GM19324 (cell line): ENCODE measurements at regions not wholly inside any gene's neighbourhood (a gene's known extent, or its start where the extent isn't known, plus 50 kb on each side); places are given as distances from the start of the nearest gene placed in this dataset.

Source experiments
- ATAC-seq: cut with Tn5 transposase; IDR thresholded peaks from one replicate; pipeline ENCODE4 v1.9.1; 2021; ENCODE audit warnings: mild to moderate bottlenecking, moderate library complexity; ENCODE audit not compliant: unreplicated experiment, low FRiP score

- ATAC-seq: no peak
Observed at GRCh38 chr20:39333211-39333610, 371.1 kb downstream of the DHX35 start.

GRCh38 chr20:39328347-39328746, 366.2 kb downstream of the DHX35 start:
- ATAC-seq: no peak

DNA sequence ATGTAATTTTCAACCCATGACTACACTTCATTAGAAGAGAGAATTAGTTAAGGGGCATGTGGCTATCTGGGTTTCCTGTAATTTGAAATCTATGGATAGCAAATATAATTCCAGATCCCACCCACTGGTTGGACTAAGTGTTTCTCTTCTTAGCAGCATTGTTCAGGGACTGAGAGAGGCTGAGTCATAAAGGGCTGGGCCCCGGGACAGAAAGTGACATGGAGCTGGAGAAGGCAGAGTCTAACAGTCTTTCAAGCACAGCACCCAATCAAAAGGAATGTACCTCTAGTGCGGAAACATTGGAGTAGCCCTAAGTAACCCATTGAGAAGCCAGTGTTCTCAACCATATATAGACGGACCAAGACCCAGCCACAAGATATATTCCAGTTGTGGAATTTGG, 363.9 kb downstream of the DHX35 start:
- no peak for ATAC-seq

- ATAC-seq: no peak
Observed at GRCh38 chr20:39318911-39319310, 356.8 kb downstream of the DHX35 start.

DNA sequence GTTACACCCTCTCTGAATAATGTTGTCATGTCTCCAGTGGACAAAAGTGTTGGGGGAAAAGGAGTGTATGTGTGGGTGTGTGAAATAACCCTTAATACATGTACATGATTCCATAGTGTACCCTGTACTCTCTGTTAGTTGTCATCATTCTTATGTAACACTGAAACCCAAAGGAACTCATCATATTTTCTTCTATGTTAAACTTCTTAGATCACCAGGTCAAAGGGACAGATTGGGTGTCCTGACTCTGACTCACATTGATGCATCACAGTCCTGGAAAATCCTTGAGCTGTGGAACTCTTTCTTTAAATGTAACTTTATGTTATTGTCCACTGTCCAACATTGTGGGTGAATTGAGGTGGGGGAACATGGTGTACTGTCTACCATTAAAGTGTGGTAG, 350.5 kb downstream of the DHX35 start:
- no peak for ATAC-seq

- no peak for ATAC-seq
Observed at GRCh38 chr20:39311851-39312506, 349.8 kb downstream of the DHX35 start.

DNA sequence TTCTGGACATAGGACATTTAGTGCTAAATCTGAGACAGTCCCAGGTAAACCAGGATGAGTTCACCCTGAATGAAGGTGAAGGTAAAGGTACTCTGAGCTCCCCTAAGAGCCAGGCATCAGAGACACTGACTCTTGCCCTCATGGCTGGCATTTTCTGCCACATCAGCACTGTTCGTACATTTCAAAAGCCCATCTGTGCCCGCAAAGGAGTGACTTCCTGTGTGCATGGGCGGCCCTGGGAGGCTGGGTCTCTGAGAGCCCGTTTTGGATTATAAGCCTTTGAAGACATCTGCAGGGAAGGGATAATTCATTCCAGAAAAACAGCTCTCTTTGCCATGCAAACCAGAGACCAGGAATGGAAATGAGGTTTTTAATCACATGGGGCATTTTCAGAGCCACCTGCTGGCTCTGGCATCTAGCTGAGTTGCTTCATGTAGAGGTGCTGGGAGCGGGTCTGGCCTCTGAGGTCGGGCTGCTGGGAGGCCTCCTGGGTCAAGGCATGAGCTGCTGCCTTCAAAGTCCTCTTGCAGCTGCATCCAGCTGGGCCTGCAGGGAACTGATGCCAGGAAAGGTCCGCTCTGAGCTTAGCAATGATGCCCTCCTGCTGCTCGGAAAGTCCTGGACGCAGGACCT, 348.3 kb downstream of the DHX35 start:
- ATAC-seq: no peak

- ATAC-seq: no peak
Observed at GRCh38 chr20:39309458-39309857, 347.3 kb downstream of the DHX35 start.

GRCh38 chr20:39302312-39302711, 340.2 kb downstream of the DHX35 start:
- no peak for ATAC-seq

- ATAC-seq: no peak
Observed at GRCh38 chr20:39299783-39300182, 337.6 kb downstream of the DHX35 start.

- no peak for ATAC-seq
Observed at GRCh38 chr20:39298571-39299506, 336.7 kb downstream of the DHX35 start.

DNA sequence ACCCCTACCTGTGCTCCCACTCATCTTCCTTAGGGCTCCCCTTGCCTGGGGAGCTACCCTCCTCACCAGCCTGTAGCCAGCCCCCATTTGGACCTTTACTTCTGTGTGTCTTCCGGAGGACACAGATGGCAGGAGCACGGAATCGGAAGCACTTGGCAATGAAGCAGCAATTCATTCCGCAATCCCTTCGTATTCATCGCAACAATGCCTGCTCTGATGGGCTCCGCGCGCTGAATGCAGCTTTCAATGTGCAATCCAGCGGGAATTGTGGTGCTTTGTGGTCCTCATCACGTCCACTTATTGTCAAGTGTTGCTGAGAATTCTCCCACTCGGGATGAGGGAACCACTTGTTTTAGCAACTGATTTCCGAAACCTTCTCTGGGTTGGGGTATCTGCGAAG, 336.0 kb downstream of the DHX35 start:
- ATAC-seq: no peak

- no peak for ATAC-seq
Observed at GRCh38 chr20:39295301-39295700, 333.2 kb downstream of the DHX35 start.

DNA sequence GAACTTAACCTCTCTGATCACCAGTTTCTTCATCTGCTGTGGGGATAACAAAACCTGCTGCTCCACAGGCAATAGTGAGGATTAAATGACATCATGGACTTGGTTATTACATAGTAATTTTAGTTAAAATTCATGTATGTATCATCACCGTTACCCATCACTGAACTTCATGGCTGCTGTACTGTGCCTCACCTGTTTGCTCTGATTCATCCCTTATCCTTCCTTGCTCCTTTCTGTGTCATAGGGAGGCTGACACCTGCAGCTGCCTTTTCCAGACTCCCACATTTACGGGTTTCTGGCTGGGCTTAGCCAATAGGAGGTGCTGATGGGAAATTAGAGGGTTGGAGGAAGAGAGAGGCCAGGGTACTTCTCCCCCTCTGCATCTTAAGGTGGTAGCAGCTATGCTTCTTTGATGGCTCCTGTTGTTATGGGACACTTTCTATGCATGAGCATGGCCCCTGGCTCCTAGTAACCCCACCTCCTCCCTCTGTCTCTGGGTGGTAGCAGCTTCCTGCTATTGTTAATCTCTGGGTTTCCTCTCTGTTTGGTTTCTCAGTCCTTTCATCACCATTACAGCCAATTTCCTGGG, 332.1 kb downstream of the DHX35 start:
- no peak for ATAC-seq

GRCh38 chr20:39292193-39292736, 330.1 kb downstream of the DHX35 start:
- no peak for ATAC-seq

DNA sequence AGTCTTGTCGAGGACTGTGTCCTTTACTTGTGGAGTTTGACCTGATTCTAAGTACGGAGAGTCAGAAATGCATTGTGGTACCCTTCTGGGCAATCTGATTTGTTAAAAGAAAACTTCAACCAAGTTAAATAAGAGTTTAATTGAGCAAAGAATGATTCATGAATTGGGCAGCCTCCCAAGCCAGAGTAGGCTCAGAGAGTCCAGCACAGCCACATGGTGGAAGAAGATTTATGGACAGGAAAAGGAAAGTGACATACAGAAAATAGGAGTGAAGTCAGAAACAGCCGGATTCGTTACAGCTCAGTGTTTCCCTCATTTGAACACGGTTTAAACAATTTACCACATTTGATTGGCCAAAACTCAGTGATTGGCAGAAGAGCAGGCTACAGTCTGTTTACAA, 329.2 kb downstream of the DHX35 start:
- no peak for ATAC-seq

DNA sequence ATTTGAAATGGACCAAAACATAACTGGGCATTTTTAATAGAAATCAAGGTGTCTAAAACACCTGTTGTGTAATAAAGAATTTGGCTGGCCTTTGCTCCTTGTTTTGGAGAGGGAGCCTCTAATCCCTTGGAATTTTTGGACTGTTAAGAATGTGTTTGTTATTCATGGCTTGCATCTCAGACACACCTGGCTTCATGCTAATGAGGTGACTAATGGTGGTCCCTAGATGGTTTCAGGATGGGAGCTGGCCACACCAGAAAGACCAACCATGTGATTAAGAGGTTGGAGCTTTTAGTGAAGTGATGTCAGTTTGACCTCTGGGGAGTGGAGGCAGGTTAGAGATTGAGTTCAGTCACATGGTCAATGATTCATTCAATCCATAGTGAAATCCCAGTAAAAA, 328.4 kb downstream of the DHX35 start:
- no peak for ATAC-seq

DNA sequence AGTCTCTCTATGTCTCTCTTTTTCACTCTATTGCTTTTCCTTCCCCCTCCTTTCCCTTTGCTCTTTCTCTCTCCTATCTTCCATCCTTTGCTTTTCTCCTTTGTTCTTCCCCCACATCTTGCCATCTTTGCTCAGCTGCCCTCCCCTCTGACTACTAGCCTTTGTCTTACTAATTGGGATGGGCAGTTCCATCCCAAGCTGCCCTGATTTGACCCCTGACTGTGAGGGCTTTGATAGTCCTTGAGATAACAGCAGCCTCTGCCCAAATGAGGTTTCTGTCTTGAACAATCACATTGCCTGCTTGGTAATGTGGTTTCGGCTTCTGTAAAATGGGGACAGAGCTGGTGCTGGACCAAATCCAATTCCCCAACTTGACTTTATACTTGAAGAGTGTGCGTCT, 327.7 kb downstream of the DHX35 start:
- ATAC-seq: no peak

DNA sequence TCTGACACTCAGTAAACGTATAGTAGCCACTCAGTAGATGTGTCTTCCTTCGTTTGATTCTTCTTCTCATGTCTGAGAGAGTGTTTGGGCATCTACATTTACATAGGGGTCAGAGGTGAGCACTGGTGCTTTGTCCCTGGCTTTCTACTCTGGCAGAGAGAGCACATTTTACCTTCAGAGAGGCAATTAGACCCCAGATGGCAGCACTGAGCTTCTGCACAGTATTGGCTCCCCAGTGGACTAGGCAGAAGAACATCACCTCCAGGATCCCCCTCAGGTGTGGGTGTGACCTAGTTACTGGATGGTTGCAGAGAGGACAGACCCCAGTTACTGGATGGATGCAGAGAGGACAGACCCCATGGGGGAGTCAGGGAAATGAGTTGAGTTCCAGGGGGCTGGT, 327.2 kb downstream of the DHX35 start:
- ATAC-seq: no peak

DNA sequence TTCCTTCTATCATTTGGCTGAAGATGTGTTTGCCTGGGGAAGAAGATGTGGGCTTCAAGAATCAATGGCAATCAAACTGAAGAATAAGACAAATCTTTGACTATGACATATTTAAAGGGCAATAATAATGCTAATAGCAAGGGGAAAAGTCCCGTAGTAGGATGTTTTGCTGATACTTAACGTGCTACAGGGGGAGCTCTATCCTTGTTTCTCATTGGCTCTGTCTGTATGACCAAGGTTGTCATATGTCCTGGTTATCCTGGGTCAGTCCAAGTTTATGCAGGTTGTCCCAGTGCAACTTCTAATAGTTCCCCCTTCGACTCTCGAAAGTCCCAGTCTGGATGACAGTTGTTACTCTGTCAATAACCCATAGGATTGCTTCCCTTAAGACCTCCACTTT, 321.3 kb downstream of the DHX35 start:
- no peak for ATAC-seq

DNA sequence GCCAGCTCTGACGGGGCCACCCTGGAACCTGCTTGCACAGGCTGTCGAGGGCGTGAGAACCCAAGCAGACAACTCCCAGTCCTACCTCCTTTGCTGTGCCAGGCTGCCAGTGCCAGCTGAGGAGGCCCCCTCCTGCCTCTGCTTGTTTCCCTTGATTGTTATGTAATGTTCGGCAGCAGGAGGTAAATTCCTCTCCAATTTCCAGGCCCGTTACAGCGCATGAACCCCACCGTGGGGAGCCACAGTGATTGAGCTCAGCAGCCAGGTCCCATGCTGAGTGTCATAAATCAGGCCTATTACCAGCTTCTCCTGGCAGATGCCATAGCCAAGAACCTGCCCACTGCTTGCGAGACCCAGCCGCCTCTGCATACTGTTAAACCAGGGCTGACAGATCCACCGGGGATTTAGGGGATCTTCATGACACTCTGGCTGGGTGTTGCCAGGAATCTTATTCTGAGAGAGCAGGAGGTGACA, 320.5 kb downstream of the DHX35 start:
- ATAC-seq: no peak
